ENCODE measurements at regions not wholly inside any gene's neighbourhood (a gene's known extent, or its start where the extent isn't known, plus 50 kb on each side); places are given as distances from the start of the nearest gene placed in this dataset.

GRCh38 chr2:9105601-9106337 lies 100.8 kb upstream of the ASAP2 start:
- DNase-seq (ENCODE audit: low read depth), result no peak

GRCh38 chr2:9103663-9104277 lies 100.3 kb upstream of the MBOAT2 start:
- DNase-seq (ENCODE audit: low read depth), result no peak

- DNase-seq (ENCODE audit: low read depth), result no peak
Observed at GRCh38 chr2:9102861-9103662, 99.6 kb upstream of the MBOAT2 start.

- DNase-seq (ENCODE audit: low read depth), result no peak
Observed at GRCh38 chr2:9101763-9102425, 98.4 kb upstream of the MBOAT2 start.

GRCh38 chr2:9100080-9100876 lies 96.8 kb upstream of the MBOAT2 start:
- DNase-seq (ENCODE audit: low read depth), result no peak

- DNase-seq (ENCODE audit: low read depth), result no peak
Observed at GRCh38 chr2:9099341-9099751, 95.9 kb upstream of the MBOAT2 start.

- DNase-seq (ENCODE audit: low read depth), result no peak
Observed at GRCh38 chr2:9097892-9098291, 94.4 kb upstream of the MBOAT2 start.

GRCh38 chr2:9097239-9097638 lies 93.8 kb upstream of the MBOAT2 start:
- no peak for DNase-seq (ENCODE audit: low read depth)

- no peak for DNase-seq (ENCODE audit: low read depth)
Observed at GRCh38 chr2:9096761-9097160, 93.3 kb upstream of the MBOAT2 start.

- DNase-seq (ENCODE audit: low read depth), result no peak
Observed at GRCh38 chr2:9095690-9096089, 92.2 kb upstream of the MBOAT2 start.

- DNase-seq (ENCODE audit: low read depth), result no peak
Observed at GRCh38 chr2:9095226-9095625, 91.7 kb upstream of the MBOAT2 start.

- no peak for DNase-seq (ENCODE audit: low read depth)
Observed at GRCh38 chr2:9094117-9094516, 90.6 kb upstream of the MBOAT2 start.

GRCh38 chr2:9093324-9093723 lies 89.8 kb upstream of the MBOAT2 start:
- DNase-seq (ENCODE audit: low read depth), result no peak

GRCh38 chr2:9092383-9093282 lies 89.1 kb upstream of the MBOAT2 start:
- no peak for DNase-seq (ENCODE audit: low read depth)

GRCh38 chr2:9091811-9092210 lies 88.3 kb upstream of the MBOAT2 start:
- DNase-seq (ENCODE audit: low read depth), result no peak

- no peak for DNase-seq (ENCODE audit: low read depth)
Observed at GRCh38 chr2:9089831-9090230, 86.3 kb upstream of the MBOAT2 start.

GRCh38 chr2:9087121-9087681 lies 83.7 kb upstream of the MBOAT2 start:
- DNase-seq (ENCODE audit: low read depth), result no peak

GRCh38 chr2:9086465-9086864 lies 83.0 kb upstream of the MBOAT2 start:
- no peak for DNase-seq (ENCODE audit: low read depth)

- DNase-seq (ENCODE audit: low read depth), result no peak
Observed at GRCh38 chr2:9085353-9085752, 81.9 kb upstream of the MBOAT2 start.

- no peak for DNase-seq (ENCODE audit: low read depth)
Observed at GRCh38 chr2:9083287-9083686, 79.8 kb upstream of the MBOAT2 start.
